SK-N-SH treated with all-trans-retinoic acid at 6 μM for 48 hours (cell line): ENCODE measurements at regions not wholly inside any gene's neighbourhood (a gene's known extent, or its start where the extent isn't known, plus 50 kb on each side); places are given as distances from the start of the nearest gene placed in this dataset.

ENCODE experiments used
- ATAC-seq: fragments of 200-7000 bp; cut with Tn5 transposase; 3 replicates; pipeline ENCODE4 v1.9.1; 2020; ENCODE audit warnings: mild to moderate bottlenecking, moderate library complexity
- ARNTL ChIP-seq: fragments of 450-650 bp; formaldehyde crosslinking; IDR thresholded peaks from 2 replicates; pipeline ENCODE4 v1.5.0; 2020; ENCODE audit warnings: low read depth, mild to moderate bottlenecking, moderate library complexity, borderline replicate concordance
- ESRRG ChIP-seq: fragments of 250-450 bp; sonication (Bioruptor Pico); IDR thresholded peaks from 2 replicates; pipeline ENCODE4 v1.6.1; 2021; ENCODE audit warnings: mild to moderate bottlenecking
- GLIS3 ChIP-seq: fragments of 250-450 bp; sonication (Bioruptor Pico); IDR thresholded peaks from 2 replicates; pipeline ENCODE4 v1.5.0; 2020; ENCODE audit warnings: mild to moderate bottlenecking, moderate library complexity
- ISL1 ChIP-seq: fragments of 250-450 bp; sonication (Bioruptor Pico); IDR thresholded peaks from 2 replicates; pipeline ENCODE4 v2.1.2; 2022; ENCODE audit warnings: mild to moderate bottlenecking, moderate library complexity
- OSR1 ChIP-seq: fragments of 250-450 bp; sonication (Bioruptor Pico); IDR thresholded peaks from 2 replicates; pipeline ENCODE4 v1.8.0; 2022; ENCODE audit warnings: moderate library complexity, mild to moderate bottlenecking, inconsistent platforms
- PPARA ChIP-seq: fragments of 250-450 bp; sonication (Bioruptor Pico); IDR thresholded peaks from 2 replicates; pipeline ENCODE4 v1.5.0; 2020; ENCODE audit warnings: mild to moderate bottlenecking, borderline replicate concordance
- SNAI2 ChIP-seq: fragments of 250-450 bp; sonication (Bioruptor Pico); IDR thresholded peaks from 2 replicates; pipeline ENCODE4 v1.5.0; 2020; ENCODE audit warnings: mild to moderate bottlenecking, moderate library complexity
- TCF4 ChIP-seq: fragments of 250-450 bp; sonication (Bioruptor Pico); IDR thresholded peaks from 2 replicates; pipeline ENCODE4 v1.8.0; 2021; ENCODE audit warnings: mild to moderate bottlenecking, moderate library complexity, borderline replicate concordance
- TOX ChIP-seq: fragments of 250-450 bp; sonication (Bioruptor Pico); IDR thresholded peaks from 2 replicates; pipeline ENCODE4 v1.8.0; 2021; ENCODE audit warnings: mild to moderate bottlenecking, moderate library complexity, borderline replicate concordance
- ZC3H10 ChIP-seq: fragments of 250-450 bp; sonication (Bioruptor Pico); IDR thresholded peaks from 2 replicates; pipeline ENCODE4 v1.5.1; 2021; ENCODE audit warnings: mild to moderate bottlenecking, moderate library complexity
- ZFP3 ChIP-seq: fragments of 250-450 bp; sonication (Bioruptor Pico); IDR thresholded peaks from 2 replicates; pipeline ENCODE4 v1.5.0; 2020; ENCODE audit warnings: mild to moderate bottlenecking, moderate library complexity
- ZFP30 ChIP-seq: fragments of 450-650 bp; formaldehyde crosslinking; IDR thresholded peaks from 2 replicates; pipeline ENCODE4 v1.5.0; 2022; ENCODE audit warnings: mild to moderate bottlenecking, moderate library complexity
- ZNF565 ChIP-seq: fragments of 450-650 bp; formaldehyde crosslinking; conservative IDR thresholded peaks from 2 replicates; pipeline ENCODE4 v1.5.0; 2020; ENCODE audit warnings: low read depth, mild to moderate bottlenecking, moderate library complexity
- ZNF70 ChIP-seq: fragments of 450-650 bp; formaldehyde crosslinking; IDR thresholded peaks from 2 replicates; pipeline ENCODE4 v1.5.0; 2020; ENCODE audit warnings: mild to moderate bottlenecking, moderate library complexity
- ZNF8 ChIP-seq: fragments of 450-650 bp; formaldehyde crosslinking; IDR thresholded peaks from 2 replicates; pipeline ENCODE4 v1.5.0; 2020; ENCODE audit warnings: mild to moderate bottlenecking, moderate library complexity
- TF ChIP-seq, protein P1 (sequence below): fragments of 250-450 bp; sonication (Bioruptor Pico); IDR thresholded peaks from 2 replicates; pipeline ENCODE4 v1.8.0; 2020; ENCODE audit warnings: mild to moderate bottlenecking, moderate library complexity, borderline replicate concordance
- TF ChIP-seq, protein P2 (sequence below): fragments of 250-450 bp; sonication (Bioruptor Pico); IDR thresholded peaks from 2 replicates; pipeline ENCODE4 v1.8.0; 2021; ENCODE audit warnings: low read depth, mild to moderate bottlenecking, moderate library complexity, borderline replicate concordance
- TF ChIP-seq, protein P3 (sequence below): fragments of 250-450 bp; sonication (Bioruptor Pico); IDR thresholded peaks from 2 replicates; pipeline ENCODE4 v1.5.1; 2021; ENCODE audit warnings: mild to moderate bottlenecking, moderate library complexity
- TF ChIP-seq, protein P4 (sequence below): fragments of 250-450 bp; sonication (Bioruptor Pico); IDR thresholded peaks from 2 replicates; pipeline ENCODE4 v1.5.1; 2020; ENCODE audit warnings: low read depth, mild to moderate bottlenecking, moderate library complexity

DNA sequence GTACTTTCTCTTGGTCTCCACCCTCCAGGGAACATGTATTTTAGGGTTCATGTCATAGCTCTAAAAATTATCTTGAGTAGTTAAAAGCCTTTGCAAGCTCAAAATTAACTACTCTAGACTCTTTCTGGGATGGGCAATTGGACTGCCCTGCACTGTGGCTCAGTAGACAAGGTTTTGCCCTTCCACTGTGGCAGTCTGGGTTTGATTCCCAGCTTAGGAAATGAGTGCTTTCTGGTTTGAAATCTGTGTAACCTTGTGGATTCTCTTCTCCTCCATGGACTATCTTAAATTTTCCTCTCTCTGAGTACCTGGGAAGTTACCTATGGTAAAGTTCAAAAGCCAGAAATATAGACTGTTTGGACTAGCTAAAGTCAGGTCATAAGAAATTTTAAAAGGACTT lies 94.6 kb upstream of the UST start (continued):
- TF ChIP-seq, protein P1, sequence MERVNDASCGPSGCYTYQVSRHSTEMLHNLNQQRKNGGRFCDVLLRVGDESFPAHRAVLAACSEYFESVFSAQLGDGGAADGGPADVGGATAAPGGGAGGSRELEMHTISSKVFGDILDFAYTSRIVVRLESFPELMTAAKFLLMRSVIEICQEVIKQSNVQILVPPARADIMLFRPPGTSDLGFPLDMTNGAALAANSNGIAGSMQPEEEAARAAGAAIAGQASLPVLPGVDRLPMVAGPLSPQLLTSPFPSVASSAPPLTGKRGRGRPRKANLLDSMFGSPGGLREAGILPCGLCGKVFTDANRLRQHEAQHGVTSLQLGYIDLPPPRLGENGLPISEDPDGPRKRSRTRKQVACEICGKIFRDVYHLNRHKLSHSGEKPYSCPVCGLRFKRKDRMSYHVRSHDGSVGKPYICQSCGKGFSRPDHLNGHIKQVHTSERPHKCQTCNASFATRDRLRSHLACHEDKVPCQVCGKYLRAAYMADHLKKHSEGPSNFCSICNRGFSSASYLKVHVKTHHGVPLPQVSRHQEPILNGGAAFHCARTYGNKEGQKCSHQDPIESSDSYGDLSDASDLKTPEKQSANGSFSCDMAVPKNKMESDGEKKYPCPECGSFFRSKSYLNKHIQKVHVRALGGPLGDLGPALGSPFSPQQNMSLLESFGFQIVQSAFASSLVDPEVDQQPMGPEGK = no peak

DNA sequence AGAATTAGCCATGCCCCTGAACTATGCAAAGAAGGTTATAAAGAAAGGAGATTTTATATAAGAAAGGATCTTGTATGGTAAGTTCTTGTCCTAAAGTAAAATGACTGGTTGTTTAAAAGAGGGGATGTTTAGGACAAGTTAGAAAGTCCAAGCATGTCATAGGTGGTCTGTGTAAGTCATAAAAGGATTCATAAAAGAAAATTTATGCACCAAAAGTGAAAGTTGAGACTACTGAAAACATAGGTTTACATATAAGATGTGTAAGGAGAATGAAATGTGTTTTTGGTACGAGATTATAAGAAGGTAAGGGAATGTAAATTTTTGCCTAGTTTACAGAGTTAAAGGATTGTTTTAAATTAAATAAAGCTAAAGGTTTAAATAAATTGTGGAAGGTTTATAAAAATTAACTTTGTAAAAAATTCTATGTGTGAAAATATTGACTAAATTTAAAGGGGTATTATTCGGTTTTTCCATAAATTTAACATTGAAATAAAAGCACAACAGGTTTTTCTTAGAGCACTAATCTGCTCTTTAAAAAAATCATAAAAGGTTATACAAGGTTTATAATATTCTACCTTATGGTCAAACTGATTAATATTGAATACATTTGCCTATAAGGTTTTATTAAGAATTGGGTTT lies 93.6 kb upstream of the UST start:
- ATAC-seq = no peak
- TF ChIP-seq, protein P2, sequence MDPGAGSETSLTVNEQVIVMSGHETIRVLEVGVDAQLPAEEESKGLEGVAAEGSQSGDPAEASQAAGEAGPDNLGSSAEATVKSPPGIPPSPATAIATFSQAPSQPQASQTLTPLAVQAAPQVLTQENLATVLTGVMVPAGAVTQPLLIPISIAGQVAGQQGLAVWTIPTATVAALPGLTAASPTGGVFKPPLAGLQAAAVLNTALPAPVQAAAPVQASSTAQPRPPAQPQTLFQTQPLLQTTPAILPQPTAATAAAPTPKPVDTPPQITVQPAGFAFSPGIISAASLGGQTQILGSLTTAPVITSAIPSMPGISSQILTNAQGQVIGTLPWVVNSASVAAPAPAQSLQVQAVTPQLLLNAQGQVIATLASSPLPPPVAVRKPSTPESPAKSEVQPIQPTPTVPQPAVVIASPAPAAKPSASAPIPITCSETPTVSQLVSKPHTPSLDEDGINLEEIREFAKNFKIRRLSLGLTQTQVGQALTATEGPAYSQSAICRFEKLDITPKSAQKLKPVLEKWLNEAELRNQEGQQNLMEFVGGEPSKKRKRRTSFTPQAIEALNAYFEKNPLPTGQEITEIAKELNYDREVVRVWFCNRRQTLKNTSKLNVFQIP (CRISPR knock-in tag) = no peak
- TF ChIP-seq, protein P3, sequence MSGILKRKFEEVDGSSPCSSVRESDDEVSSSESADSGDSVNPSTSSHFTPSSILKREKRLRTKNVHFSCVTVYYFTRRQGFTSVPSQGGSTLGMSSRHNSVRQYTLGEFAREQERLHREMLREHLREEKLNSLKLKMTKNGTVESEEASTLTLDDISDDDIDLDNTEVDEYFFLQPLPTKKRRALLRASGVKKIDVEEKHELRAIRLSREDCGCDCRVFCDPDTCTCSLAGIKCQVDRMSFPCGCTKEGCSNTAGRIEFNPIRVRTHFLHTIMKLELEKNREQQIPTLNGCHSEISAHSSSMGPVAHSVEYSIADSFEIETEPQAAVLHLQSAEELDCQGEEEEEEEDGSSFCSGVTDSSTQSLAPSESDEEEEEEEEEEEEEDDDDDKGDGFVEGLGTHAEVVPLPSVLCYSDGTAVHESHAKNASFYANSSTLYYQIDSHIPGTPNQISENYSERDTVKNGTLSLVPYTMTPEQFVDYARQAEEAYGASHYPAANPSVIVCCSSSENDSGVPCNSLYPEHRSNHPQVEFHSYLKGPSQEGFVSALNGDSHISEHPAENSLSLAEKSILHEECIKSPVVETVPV (CRISPR knock-in tag) = no peak
- no peak for TF ChIP-seq TCF4
- TF ChIP-seq, protein P1 = no peak
- no peak for TF ChIP-seq PPARA
- TF ChIP-seq ZC3H10 = no peak
- TF ChIP-seq ZNF8 (CRISPR knock-in tag) = no peak
- TF ChIP-seq, protein P4, sequence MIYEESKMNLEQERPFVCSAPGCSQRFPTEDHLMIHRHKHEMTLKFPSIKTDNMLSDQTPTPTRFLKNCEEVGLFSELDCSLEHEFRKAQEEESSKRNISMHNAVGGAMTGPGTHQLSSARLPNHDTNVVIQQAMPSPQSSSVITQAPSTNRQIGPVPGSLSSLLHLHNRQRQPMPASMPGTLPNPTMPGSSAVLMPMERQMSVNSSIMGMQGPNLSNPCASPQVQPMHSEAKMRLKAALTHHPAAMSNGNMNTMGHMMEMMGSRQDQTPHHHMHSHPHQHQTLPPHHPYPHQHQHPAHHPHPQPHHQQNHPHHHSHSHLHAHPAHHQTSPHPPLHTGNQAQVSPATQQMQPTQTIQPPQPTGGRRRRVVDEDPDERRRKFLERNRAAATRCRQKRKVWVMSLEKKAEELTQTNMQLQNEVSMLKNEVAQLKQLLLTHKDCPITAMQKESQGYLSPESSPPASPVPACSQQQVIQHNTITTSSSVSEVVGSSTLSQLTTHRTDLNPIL = no peak
- no peak for TF ChIP-seq TOX

DNA sequence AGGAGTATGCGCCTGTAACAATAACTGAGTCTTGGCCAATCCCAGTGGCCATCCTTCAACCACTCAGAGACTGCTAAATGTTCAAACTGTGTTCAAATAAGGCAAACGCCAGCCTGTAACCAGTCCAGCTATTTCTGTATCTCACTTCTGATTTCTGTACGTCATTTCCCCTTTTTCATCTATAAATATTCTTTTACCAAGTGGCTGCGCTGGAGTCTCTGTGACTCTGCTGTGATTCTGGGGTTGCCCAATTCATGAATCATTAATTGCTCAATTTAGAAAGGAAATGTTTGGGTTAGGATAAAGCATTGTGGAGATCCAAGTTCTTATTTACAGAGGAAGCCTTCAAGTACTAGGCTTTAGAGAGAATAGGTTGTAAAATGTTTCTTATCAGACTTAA lies 89.8 kb upstream of the UST start:
- TF ChIP-seq, protein P4 = no peak
- TF ChIP-seq TOX (no peak), ZNF8 (CRISPR knock-in tag) (no peak), PPARA (no peak), OSR1 (CRISPR knock-in tag) (no peak), ZFP30 (CRISPR knock-in tag) (no peak), GLIS3 (CRISPR knock-in tag) (no peak), ZFP3 (CRISPR knock-in tag) (no peak), ISL1 (CRISPR knock-in tag) (no peak), ARNTL (CRISPR knock-in tag) (no peak), ZNF565 (CRISPR knock-in tag) (no peak), ESRRG (no peak), TCF4 (no peak), ZC3H10 (no peak), ZNF70 (no peak), SNAI2 (CRISPR knock-in tag) (no peak)
- TF ChIP-seq, protein P2 (CRISPR knock-in tag) = no peak
- TF ChIP-seq, all 23 proteins: peak for 0
- no peak for ATAC-seq
